Astrocyte of the cerebellum (primary cell): ENCODE measurements at regions not wholly inside any gene's neighbourhood (a gene's known extent, or its start where the extent isn't known, plus 50 kb on each side); places are given as distances from the start of the nearest gene placed in this dataset.
A peak's percentile ranks its signal among the peaks of the same experiment; 100 is the strongest.
"Not testable (repeated sequence)": the region's sequence is repeated elsewhere in the genome, so short reads cannot be mapped to it uniquely, and the experiment has no call there.

Experiments
- DNase-seq: peaks from one replicate; pipeline ENCODE4 v3.0.0-alpha.2; 2011; ENCODE audit warnings: low read depth
- H3K4me3 ChIP-seq: 2 replicates; pipeline ENCODE4 v1.5.1; 2011; ENCODE audit warnings: mild to moderate bottlenecking, low read depth, low read length, moderate library complexity
- in situ Hi-C: cut with HindIII; loops from 2 replicates; pipeline ENCODE4 v1.10.0; 2017; ENCODE audit warnings: low sequenced_read_pairs
- TF ChIP-seq, protein P1 (sequence below): IDR thresholded peaks from 2 replicates; pipeline ENCODE4 v1.5.1; 2012; ENCODE audit warnings: low read length, low read depth, moderate library complexity, mild to moderate bottlenecking; ENCODE audit errors: missing control alignments

DNA sequence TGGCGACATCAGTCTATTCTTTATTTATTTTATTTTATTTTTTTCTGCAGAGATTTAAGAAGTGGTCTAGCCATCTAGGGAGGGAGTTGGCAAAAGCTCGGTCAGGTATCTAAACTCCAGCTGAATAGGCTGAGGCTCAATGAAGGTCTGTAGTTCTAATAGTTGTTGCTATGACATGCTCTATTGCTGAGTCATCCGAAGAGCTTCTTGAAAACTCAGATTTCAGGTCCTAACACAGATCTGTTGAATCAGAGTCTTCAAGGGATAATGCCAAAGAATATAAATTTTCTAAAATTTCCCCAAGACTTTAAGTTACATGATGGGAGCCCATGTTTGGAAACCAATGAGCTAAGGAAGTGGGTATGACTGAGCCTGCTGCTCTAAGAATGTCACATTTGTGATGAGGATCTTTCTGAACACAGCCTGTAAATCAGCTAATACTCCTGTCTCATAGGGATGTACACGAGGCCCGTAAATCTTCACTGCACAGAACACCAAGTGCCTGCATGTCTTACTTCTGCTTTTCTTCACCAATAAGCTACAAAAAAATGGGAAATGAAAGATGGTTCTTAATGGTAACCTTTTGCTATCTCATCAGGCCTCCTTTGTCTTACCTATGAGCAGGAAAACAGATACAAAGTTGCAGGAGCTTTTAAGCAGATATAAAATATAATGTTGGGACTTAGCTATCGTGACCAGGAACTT, 901.4 kb upstream of the API5 start:
- TF ChIP-seq, protein P1, sequence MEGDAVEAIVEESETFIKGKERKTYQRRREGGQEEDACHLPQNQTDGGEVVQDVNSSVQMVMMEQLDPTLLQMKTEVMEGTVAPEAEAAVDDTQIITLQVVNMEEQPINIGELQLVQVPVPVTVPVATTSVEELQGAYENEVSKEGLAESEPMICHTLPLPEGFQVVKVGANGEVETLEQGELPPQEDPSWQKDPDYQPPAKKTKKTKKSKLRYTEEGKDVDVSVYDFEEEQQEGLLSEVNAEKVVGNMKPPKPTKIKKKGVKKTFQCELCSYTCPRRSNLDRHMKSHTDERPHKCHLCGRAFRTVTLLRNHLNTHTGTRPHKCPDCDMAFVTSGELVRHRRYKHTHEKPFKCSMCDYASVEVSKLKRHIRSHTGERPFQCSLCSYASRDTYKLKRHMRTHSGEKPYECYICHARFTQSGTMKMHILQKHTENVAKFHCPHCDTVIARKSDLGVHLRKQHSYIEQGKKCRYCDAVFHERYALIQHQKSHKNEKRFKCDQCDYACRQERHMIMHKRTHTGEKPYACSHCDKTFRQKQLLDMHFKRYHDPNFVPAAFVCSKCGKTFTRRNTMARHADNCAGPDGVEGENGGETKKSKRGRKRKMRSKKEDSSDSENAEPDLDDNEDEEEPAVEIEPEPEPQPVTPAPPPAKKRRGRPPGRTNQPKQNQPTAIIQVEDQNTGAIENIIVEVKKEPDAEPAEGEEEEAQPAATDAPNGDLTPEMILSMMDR, result no peak
- no peak overlapping the region for H3K4me3 ChIP-seq
- in situ Hi-C loops, result no loop called here
- DNase-seq, result no peak

DNA sequence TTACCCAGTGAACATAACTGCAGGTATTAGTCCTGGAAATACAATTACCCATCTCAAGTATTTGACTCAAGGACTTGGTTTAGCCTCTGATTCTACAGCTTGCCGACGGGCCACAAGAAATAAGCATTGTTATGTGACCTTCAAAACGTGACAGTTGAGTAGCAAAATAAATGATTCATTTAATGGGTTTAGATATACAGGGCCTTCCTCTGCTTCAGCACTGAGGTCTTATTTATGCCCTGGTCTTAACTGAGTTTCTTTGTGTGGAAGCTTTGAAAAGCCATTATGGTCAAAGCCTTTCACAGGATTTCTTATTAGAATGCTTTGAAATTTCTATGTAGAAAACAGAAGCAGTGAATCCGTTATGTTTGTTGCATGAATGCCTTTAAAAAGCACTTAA, 899.2 kb upstream of the API5 start:
- no peak overlapping the region for H3K4me3 ChIP-seq
- DNase-seq, result no peak
- TF ChIP-seq, protein P1, result no peak
- in situ Hi-C loops, result no loop called here

GRCh38 chr11:42417691-42418090, 894.1 kb upstream of the API5 start:
- no peak overlapping the region for H3K4me3 ChIP-seq
- no peak for DNase-seq
- in situ Hi-C loops, result no loop called here
- TF ChIP-seq, protein P1, result no peak

- no peak for DNase-seq
- H3K4me3 ChIP-seq, result no peak overlapping the region
- TF ChIP-seq, protein P1, result no peak
- in situ Hi-C loops, result no loop called here
Observed at GRCh38 chr11:42422090-42422489, 889.7 kb upstream of the API5 start.

GRCh38 chr11:42434911-42435310, 876.9 kb upstream of the API5 start:
- H3K4me3 ChIP-seq, in situ Hi-C loops, DNase-seq: not testable (repeated sequence)

- in situ Hi-C loops, result no loop called here
Observed at GRCh38 chr11:42444406-42444805, 867.4 kb upstream of the API5 start.

GRCh38 chr11:42462558-42463310, 849.1 kb upstream of the API5 start:
- in situ Hi-C loops, result no loop called here
- TF ChIP-seq, protein P1, result no peak
- peak; percentile 2 for DNase-seq
- H3K4me3 ChIP-seq, result no peak overlapping the region

More at GRCh38 chr11:42444406-42444805, 867.4 kb upstream of the API5 start:
- TF ChIP-seq, protein P1, result no peak
- DNase-seq, result no peak
- no peak overlapping the region for H3K4me3 ChIP-seq
